HG02840 (cell line): ENCODE measurements at regions not wholly inside any gene's neighbourhood (a gene's known extent, or its start where the extent isn't known, plus 50 kb on each side); places are given as distances from the start of the nearest gene placed in this dataset.
"Not testable (repeated sequence)": the region's sequence is repeated elsewhere in the genome, so short reads cannot be mapped to it uniquely, and the experiment has no call there.

Experiments
- ATAC-seq: cut with Tn5 transposase; IDR thresholded peaks from one replicate; pipeline ENCODE4 v1.9.1; 2021; ENCODE audit warnings: mild to moderate bottlenecking, moderate library complexity, moderate number of reproducible peaks; ENCODE audit not compliant: unreplicated experiment, low FRiP score

- no peak for ATAC-seq
These were observed 719.3 kb upstream of the ZNF608 start for GRCh38 chr5:125465703-125466102.

GRCh38 chr5:125467222-125467621, 720.8 kb upstream of the ZNF608 start:
- no peak for ATAC-seq

DNA sequence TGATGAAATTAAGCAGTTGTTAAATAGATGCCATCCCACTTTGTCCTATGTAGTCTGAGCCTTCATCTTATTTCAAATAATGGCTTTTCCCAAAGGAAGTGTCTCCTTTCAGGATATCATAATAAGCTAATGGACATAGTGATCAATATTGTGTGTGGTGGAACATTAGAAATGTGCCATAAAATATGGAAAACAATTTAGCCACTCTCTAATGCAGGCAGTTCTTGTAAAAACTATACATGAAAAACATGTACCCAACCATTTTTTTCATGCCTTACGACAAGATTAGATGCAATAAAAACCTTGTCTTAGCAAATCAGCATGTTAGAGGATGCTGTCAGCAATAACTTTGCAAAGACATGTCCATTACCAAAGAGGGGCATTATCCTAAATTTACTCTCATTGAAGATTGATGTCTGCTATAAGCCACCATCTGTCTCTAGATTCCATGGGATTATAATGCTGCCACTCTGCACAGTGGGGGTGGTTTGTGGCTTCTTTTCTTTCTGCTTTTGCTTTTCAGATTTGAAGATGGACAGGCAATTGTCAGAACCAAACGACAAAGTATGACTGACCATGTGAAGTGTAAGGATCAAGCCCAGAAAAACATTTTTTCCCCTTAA, 724.0 kb upstream of the ZNF608 start:
- ATAC-seq: no peak

- no peak for ATAC-seq
These were observed 730.6 kb upstream of the ZNF608 start for GRCh38 chr5:125476901-125477585.

- no peak for ATAC-seq
These were observed 731.1 kb upstream of the ZNF608 start for GRCh38 chr5:125477586-125477975.

- ATAC-seq: no peak
These were observed 732.2 kb upstream of the ZNF608 start for GRCh38 chr5:125478599-125478998.

DNA sequence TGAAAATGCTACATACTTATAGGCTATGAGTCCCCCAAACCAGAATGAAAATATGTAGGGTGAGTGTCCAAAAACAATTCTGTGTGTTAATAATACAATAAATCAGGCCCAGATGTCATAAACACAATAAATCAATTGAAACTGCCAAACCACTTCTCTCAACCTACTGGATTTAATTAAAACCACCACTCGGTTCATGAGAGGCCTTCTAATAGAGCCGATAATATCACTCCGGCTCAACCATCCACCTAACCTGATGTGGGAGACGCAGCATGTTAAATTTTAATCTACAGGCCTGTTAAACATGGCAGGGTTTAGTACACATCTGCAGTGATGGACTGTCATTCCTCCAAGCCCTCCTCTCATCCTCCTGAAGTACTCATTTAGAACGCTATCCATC, 734.5 kb upstream of the ZNF608 start:
- no peak for ATAC-seq

- ATAC-seq: no peak
These were observed 735.3 kb upstream of the ZNF608 start for GRCh38 chr5:125481506-125482465.

DNA sequence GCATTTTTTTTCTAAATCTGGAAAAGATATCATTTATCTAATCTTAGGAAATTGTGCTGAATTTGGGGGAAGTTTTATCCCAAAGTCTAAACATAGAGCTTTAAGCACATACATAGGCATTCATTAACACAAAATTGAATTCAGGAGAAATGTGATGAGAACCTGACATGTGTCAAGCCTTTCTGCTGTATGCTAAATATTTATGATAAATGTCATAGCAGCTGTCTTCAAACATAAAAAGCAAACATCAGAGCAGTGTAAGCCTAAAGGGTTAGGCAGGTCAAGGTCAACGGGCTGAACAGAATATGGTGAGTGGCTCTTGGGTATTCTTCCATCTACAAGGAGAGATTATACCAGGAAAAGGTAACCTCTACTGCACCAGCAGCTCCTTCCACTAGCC, 737.2 kb upstream of the ZNF608 start:
- ATAC-seq: no peak

GRCh38 chr5:125484272-125484741, 737.9 kb upstream of the ZNF608 start:
- ATAC-seq: no peak

DNA sequence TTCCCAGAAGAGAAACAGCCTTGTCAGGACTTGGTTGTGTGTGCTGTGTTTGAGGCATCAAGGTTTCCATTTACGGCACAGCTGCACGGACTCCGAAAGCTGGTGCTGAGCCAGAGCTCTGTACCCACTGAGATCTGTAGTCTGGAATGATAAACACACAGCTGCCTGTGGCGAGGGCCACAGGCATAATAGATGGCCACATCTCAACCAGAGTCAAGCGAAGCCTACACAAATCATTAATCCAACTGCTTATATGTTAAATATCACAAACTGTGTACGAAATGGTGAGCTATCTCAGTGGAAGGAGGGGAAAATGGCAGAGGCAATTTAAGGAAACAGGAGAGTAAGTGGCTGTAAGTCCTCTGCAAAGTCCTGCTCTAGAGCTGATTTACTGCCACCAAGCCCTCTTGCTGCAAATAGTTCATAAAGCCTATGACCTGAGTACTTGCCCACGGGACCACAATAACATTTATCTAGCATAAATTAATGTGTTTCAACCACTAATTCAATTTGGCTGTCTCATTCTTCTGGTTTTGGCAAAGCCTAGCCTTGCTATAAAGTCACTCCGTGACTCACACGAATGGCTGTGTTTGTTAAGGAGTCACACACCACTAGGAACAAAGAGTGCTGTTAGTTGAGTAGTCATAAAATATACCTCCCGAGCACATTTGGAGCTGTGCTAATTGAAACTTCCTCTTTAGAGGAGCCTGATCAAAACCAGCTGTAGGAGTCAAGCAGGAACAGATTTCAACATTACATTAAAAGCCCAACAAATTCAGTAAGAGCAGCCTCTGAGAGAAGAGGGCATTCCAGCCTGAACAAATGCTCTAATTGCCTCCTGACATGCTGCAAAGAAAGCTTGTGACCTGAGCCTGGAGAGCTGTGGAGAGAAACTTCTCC, 738.6 kb upstream of the ZNF608 start:
- no peak for ATAC-seq

GRCh38 chr5:125485771-125486170, 739.3 kb upstream of the ZNF608 start:
- no peak for ATAC-seq

DNA sequence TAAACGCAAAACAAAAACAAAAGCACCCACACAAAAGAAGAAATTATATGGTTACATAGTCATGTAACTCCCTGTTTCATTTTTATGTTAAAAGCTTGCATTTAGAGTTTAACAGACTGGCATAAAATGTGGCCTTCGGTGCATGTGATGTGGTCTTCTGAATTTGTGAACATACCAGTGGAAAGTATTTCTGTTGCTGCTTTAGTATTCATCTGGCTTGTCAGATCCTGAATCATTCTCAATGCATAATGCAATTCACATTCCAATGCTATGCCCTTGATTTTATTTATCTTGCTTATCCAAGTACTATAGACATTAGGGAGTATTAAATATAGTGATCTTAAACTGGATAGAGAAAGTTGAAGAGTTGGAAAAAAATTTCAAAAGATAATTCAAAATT, 740.2 kb upstream of the ZNF608 start:
- ATAC-seq: no peak

GRCh38 chr5:125487231-125487630, 740.8 kb upstream of the ZNF608 start:
- no peak for ATAC-seq

DNA sequence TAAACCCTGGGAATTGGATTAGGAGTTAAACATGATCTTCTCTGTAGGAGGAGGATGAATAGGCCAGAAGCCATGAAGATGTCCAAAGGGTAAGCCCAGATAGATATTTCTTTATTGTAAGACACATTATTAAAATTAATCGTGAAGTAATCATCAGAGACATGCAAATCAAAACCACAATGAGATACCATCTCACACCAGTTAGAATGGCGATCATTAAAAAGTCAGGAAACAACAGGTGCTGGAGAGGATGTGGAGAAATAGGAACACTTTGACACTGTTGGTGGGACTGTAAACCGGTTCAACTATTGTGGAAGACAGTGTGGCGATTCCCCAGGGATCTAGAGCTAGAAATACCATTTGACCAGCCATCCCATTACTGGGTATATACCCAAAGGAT, 741.2 kb upstream of the ZNF608 start:
- not testable (repeated sequence) for ATAC-seq

- ATAC-seq: no peak
These were observed 742.7 kb upstream of the ZNF608 start for GRCh38 chr5:125489146-125489545.

DNA sequence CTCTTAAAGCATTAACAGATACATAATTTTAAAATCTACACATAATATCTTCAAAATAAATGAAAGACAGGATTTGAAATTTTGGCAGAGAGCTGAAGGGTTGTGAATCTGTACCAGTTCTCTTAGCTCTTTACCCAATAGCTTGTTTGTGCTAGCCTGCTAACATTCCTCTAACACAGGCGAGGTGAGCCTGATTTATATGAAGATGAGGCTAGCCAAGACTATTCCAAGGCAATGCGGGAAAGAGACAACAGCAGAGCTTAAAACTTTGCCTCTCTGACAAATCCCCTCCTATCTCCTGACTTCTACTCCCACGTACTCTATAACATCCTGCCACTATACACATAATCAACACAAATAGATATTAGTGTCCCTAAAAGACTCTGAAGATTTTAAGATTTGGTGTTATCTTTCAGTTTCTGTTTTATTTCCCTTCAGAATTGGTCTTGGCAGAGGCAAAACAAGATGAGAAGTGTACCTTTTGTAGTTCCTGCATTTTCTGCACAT, 745.6 kb upstream of the ZNF608 start:
- no peak for ATAC-seq

- ATAC-seq: no peak
These were observed 746.5 kb upstream of the ZNF608 start for GRCh38 chr5:125492977-125493376.

GRCh38 chr5:125496393-125496792, 750.0 kb upstream of the ZNF608 start:
- no peak for ATAC-seq

DNA sequence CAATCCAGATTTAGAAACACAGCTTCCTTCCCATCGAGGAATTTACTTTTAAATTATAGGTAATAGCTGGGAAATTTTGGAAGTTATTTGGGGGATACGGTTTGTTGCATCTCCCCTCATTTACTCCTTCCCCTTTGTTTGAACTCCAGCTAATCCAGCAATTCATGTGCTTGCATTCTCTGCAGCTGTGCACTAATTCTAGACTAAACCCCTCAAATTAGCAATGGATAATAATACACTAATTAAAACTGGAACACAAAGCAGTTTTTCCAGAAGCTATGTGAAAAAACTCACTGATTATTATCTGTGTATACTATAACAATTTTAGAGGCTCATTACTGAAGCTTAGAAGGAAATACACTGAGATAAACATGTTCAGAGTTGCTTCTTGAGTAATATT, 751.2 kb upstream of the ZNF608 start:
- no peak for ATAC-seq
